ENCODE measurements at regions not wholly inside any gene's neighbourhood (a gene's known extent, or its start where the extent isn't known, plus 50 kb on each side); places are given as distances from the start of the nearest gene placed in this dataset.
"Not testable (repeated sequence)": the region's sequence is repeated elsewhere in the genome, so short reads cannot be mapped to it uniquely, and the experiment has no call there.

- Histone ChIP-seq H3K27me3 (ENCODE audit: control insufficient read depth in 1 of 2, insufficient read depth in 2 of 2, low read length in 2 of 2) (no peaks in the 10 kb centered on the region), H3K4me1 (ENCODE audit: insufficient read depth, low read length) (no peaks in the 10 kb centered on the region), H3K9ac (ENCODE audit: low read length) (no peak overlapping the region), H3K27ac (ENCODE audit: low read depth, low read length) (no peak overlapping the region), H3K4me3 (ENCODE audit: low read depth in 1 of 2, low read length in 2 of 2) (no peak overlapping the region), H3K9me3 (ENCODE audit: low read length) (no peaks in the 10 kb centered on the region), H3K36me3 (ENCODE audit: insufficient read depth, low read length) (no peaks in the 10 kb centered on the region)
Observed at GRCh38 chr18:67783196-67783946, 266.9 kb upstream of the DSEL start.

DNA sequence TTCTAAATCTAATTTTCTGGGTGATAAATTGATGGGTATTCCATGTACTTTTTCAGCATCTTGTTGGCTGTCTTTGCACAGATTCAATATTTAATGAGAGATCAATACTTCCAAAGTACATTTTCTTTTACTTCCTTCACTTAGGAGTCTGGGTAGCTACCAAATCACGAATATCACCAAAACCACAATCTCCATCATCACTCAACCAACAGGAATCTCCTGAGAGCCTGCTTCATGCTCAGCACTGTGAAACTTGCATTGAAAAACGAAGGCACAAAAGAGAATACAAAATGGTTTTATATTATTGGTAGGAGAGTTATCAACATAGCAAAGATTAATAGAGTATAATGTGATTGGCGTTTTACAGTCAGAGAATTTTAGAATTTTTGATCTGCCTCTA lies 261.5 kb upstream of the DSEL start:
- H3K4me1 ChIP-seq (ENCODE audit: insufficient read depth, low read length), result no peaks in the 10 kb centered on the region
- no peaks in the 10 kb centered on the region for H3K27me3 ChIP-seq (ENCODE audit: control insufficient read depth in 1 of 2, insufficient read depth in 2 of 2, low read length in 2 of 2)
- no peaks in the 10 kb centered on the region for H3K36me3 ChIP-seq (ENCODE audit: insufficient read depth, low read length)
- no peak overlapping the region for H3K27ac ChIP-seq (ENCODE audit: low read depth, low read length)
- H3K9ac ChIP-seq (ENCODE audit: low read length), result no peak overlapping the region
- H3K4me3 ChIP-seq (ENCODE audit: low read depth in 1 of 2, low read length in 2 of 2), result no peak overlapping the region
- no peaks in the 10 kb centered on the region for H3K9me3 ChIP-seq (ENCODE audit: low read length)

- Histone ChIP-seq H3K36me3 (ENCODE audit: insufficient read depth, low read length) (no peaks in the 10 kb centered on the region), H3K4me1 (ENCODE audit: insufficient read depth, low read length) (no peaks in the 10 kb centered on the region), H3K9ac (ENCODE audit: low read length) (no peak overlapping the region), H3K4me3 (ENCODE audit: low read depth in 1 of 2, low read length in 2 of 2) (no peak overlapping the region), H3K27ac (ENCODE audit: low read depth, low read length) (no peak overlapping the region), H3K27me3 (ENCODE audit: control insufficient read depth in 1 of 2, insufficient read depth in 2 of 2, low read length in 2 of 2) (no peaks in the 10 kb centered on the region), H3K9me3 (ENCODE audit: low read length) (no peaks in the 10 kb centered on the region)
Observed at GRCh38 chr18:67776929-67777328, 260.4 kb upstream of the DSEL start.

DNA sequence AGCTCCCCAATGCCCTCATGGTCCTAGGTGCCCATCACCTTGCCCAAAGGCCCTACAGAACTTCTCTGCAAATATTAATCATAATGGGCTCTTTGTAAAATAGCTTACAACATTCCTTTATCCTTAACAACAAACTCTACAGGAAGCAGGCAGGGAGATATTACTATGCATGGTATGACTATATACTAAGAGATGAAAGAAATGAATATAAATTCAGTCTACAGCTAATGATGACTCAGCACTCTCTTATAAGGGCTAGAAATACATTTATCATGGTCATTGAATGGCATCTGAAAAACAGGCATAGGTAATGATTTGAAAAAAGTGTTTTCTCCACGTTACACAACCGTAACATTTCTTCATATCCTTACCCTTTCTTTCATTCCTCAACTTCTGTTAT lies 254.8 kb upstream of the DSEL start:
- H3K27ac ChIP-seq (ENCODE audit: low read depth, low read length), result no peak overlapping the region
- H3K4me1 ChIP-seq (ENCODE audit: insufficient read depth, low read length), result no peaks in the 10 kb centered on the region
- H3K4me3 ChIP-seq (ENCODE audit: low read depth in 1 of 2, low read length in 2 of 2), result no peak overlapping the region
- no peak overlapping the region for H3K9ac ChIP-seq (ENCODE audit: low read length)
- H3K27me3 ChIP-seq (ENCODE audit: control insufficient read depth in 1 of 2, insufficient read depth in 2 of 2, low read length in 2 of 2), result no peaks in the 10 kb centered on the region
- H3K36me3 ChIP-seq (ENCODE audit: insufficient read depth, low read length), result no peaks in the 10 kb centered on the region
- H3K9me3 ChIP-seq (ENCODE audit: low read length), result no peaks in the 10 kb centered on the region

GRCh38 chr18:67770520-67770919 lies 254.0 kb upstream of the DSEL start:
- H3K4me1 ChIP-seq (ENCODE audit: insufficient read depth, low read length), result no peaks in the 10 kb centered on the region
- H3K4me3 ChIP-seq (ENCODE audit: low read depth in 1 of 2, low read length in 2 of 2), result no peak overlapping the region
- H3K27ac ChIP-seq (ENCODE audit: low read depth, low read length), result no peak overlapping the region
- H3K9me3 ChIP-seq (ENCODE audit: low read length), result no peaks in the 10 kb centered on the region
- no peak overlapping the region for H3K9ac ChIP-seq (ENCODE audit: low read length)
- no peaks in the 10 kb centered on the region for H3K36me3 ChIP-seq (ENCODE audit: insufficient read depth, low read length)
- no peaks in the 10 kb centered on the region for H3K27me3 ChIP-seq (ENCODE audit: control insufficient read depth in 1 of 2, insufficient read depth in 2 of 2, low read length in 2 of 2)

- no peaks in the 10 kb centered on the region for H3K9me3 ChIP-seq (ENCODE audit: low read length)
- no peak overlapping the region for H3K9ac ChIP-seq (ENCODE audit: low read length)
- no peaks in the 10 kb centered on the region for H3K4me1 ChIP-seq (ENCODE audit: insufficient read depth, low read length)
- no peaks in the 10 kb centered on the region for H3K27me3 ChIP-seq (ENCODE audit: control insufficient read depth in 1 of 2, insufficient read depth in 2 of 2, low read length in 2 of 2)
- no peak overlapping the region for H3K27ac ChIP-seq (ENCODE audit: low read depth, low read length)
- no peaks in the 10 kb centered on the region for H3K36me3 ChIP-seq (ENCODE audit: insufficient read depth, low read length)
- H3K4me3 ChIP-seq (ENCODE audit: low read depth in 1 of 2, low read length in 2 of 2), result no peak overlapping the region
Observed at GRCh38 chr18:67766930-67767329, 250.4 kb upstream of the DSEL start.

GRCh38 chr18:67752211-67752610 lies 235.7 kb upstream of the DSEL start:
- not testable (repeated sequence) for H3K4me3 ChIP-seq (ENCODE audit: low read depth in 1 of 2, low read length in 2 of 2); H3K9me3 ChIP-seq (ENCODE audit: low read length)

GRCh38 chr18:67742954-67743353 lies 226.4 kb upstream of the DSEL start:
- Histone ChIP-seq H3K4me3 (ENCODE audit: low read depth in 1 of 2, low read length in 2 of 2) (no peak overlapping the region), H3K9me3 (ENCODE audit: low read length) (no peaks in the 10 kb centered on the region)

More at GRCh38 chr18:67752211-67752610, 235.7 kb upstream of the DSEL start:
- not testable (repeated sequence) for H3K36me3 ChIP-seq (ENCODE audit: insufficient read depth, low read length); H3K27ac ChIP-seq (ENCODE audit: low read depth, low read length); H3K4me1 ChIP-seq (ENCODE audit: insufficient read depth, low read length); H3K9ac ChIP-seq (ENCODE audit: low read length); H3K27me3 ChIP-seq (ENCODE audit: control insufficient read depth in 1 of 2, insufficient read depth in 2 of 2, low read length in 2 of 2)

GRCh38 chr18:67742525-67742924 lies 226.0 kb upstream of the DSEL start:
- no peaks in the 10 kb centered on the region for H3K9me3 ChIP-seq (ENCODE audit: low read length)
- no peaks in the 10 kb centered on the region for H3K36me3 ChIP-seq (ENCODE audit: insufficient read depth, low read length)
- H3K9ac ChIP-seq (ENCODE audit: low read length), result no peak overlapping the region
- no peak overlapping the region for H3K4me3 ChIP-seq (ENCODE audit: low read depth in 1 of 2, low read length in 2 of 2)
- H3K27ac ChIP-seq (ENCODE audit: low read depth, low read length), result no peak overlapping the region
- H3K4me1 ChIP-seq (ENCODE audit: insufficient read depth, low read length), result no peaks in the 10 kb centered on the region
- H3K27me3 ChIP-seq (ENCODE audit: control insufficient read depth in 1 of 2, insufficient read depth in 2 of 2, low read length in 2 of 2), result no peaks in the 10 kb centered on the region

More at GRCh38 chr18:67742954-67743353, 226.4 kb upstream of the DSEL start:
- Histone ChIP-seq H3K36me3 (ENCODE audit: insufficient read depth, low read length) (no peaks in the 10 kb centered on the region), H3K9ac (ENCODE audit: low read length) (no peak overlapping the region), H3K4me1 (ENCODE audit: insufficient read depth, low read length) (no peaks in the 10 kb centered on the region), H3K27me3 (ENCODE audit: control insufficient read depth in 1 of 2, insufficient read depth in 2 of 2, low read length in 2 of 2) (no peaks in the 10 kb centered on the region), H3K27ac (ENCODE audit: low read depth, low read length) (no peak overlapping the region)

GRCh38 chr18:67735506-67735905 lies 219.0 kb upstream of the DSEL start:
- Histone ChIP-seq H3K4me1 (ENCODE audit: insufficient read depth, low read length) (no peaks in the 10 kb centered on the region), H3K27me3 (ENCODE audit: control insufficient read depth in 1 of 2, insufficient read depth in 2 of 2, low read length in 2 of 2) (no peaks in the 10 kb centered on the region), H3K9ac (ENCODE audit: low read length) (no peak overlapping the region), H3K9me3 (ENCODE audit: low read length) (no peaks in the 10 kb centered on the region), H3K4me3 (ENCODE audit: low read depth in 1 of 2, low read length in 2 of 2) (no peak overlapping the region), H3K27ac (ENCODE audit: low read depth, low read length) (no peak overlapping the region), H3K36me3 (ENCODE audit: insufficient read depth, low read length) (no peaks in the 10 kb centered on the region)

- Histone ChIP-seq H3K27ac (ENCODE audit: low read depth, low read length) (no peak overlapping the region), H3K9ac (ENCODE audit: low read length) (no peak overlapping the region), H3K36me3 (ENCODE audit: insufficient read depth, low read length) (no peaks in the 10 kb centered on the region), H3K4me3 (ENCODE audit: low read depth in 1 of 2, low read length in 2 of 2) (no peak overlapping the region), H3K4me1 (ENCODE audit: insufficient read depth, low read length) (no peaks in the 10 kb centered on the region), H3K27me3 (ENCODE audit: control insufficient read depth in 1 of 2, insufficient read depth in 2 of 2, low read length in 2 of 2) (no peaks in the 10 kb centered on the region), H3K9me3 (ENCODE audit: low read length) (no peaks in the 10 kb centered on the region)
Observed at GRCh38 chr18:67733088-67733487, 216.6 kb upstream of the DSEL start.

DNA sequence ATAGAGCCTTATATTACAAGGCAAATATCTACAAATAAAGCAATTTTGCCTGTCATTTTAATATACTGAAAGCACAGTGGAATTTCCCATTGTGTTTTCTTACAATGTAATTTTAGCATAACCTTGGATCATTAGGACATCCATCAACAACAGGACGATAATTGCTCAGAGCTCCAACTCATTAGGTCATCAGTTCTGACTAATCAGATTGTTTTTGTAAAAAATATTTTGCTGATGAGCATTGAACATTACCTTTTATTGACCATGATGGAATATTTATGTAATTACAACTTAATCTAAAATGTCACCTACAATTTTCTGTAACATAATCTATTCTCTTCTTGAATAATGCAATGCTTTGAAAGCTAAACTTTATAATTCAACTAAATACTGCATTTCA lies 215.3 kb upstream of the DSEL start:
- no peaks in the 10 kb centered on the region for H3K36me3 ChIP-seq (ENCODE audit: insufficient read depth, low read length)
- no peaks in the 10 kb centered on the region for H3K27me3 ChIP-seq (ENCODE audit: control insufficient read depth in 1 of 2, insufficient read depth in 2 of 2, low read length in 2 of 2)
- H3K4me1 ChIP-seq (ENCODE audit: insufficient read depth, low read length), result no peaks in the 10 kb centered on the region
- H3K4me3 ChIP-seq (ENCODE audit: low read depth in 1 of 2, low read length in 2 of 2), result no peak overlapping the region
- H3K27ac ChIP-seq (ENCODE audit: low read depth, low read length), result no peak overlapping the region
- H3K9me3 ChIP-seq (ENCODE audit: low read length), result no peaks in the 10 kb centered on the region
- no peak overlapping the region for H3K9ac ChIP-seq (ENCODE audit: low read length)

Data from muscle layer of colon (tissue), 2 donors.